Caco-2 (cell line): ENCODE measurements at regions not wholly inside any gene's neighbourhood (a gene's known extent, or its start where the extent isn't known, plus 50 kb on each side); places are given as distances from the start of the nearest gene placed in this dataset.

ENCODE experiments used
- BruUV-seq: library from RNA; stranded (reverse); fragments of 400-500 nt; replicated peaks from 2 replicates; lab custom pipeline; 2021; lab: Mats Ljungman, UMichigan
- CTCF ChIA-PET: fragments of 300-600 bp; sonication (Branson Sonifier 250); formaldehyde crosslinking; loops from one replicate; lab custom pipeline; 2022; ENCODE audit warnings: antibody characterized with exemption; lab: Charles Lee
- POLR2A ChIA-PET: fragments of 300-600 bp; sonication (Branson Sonifier 250); formaldehyde crosslinking; loops from one replicate; lab custom pipeline; 2022; ENCODE audit warnings: antibody characterized with exemption; lab: Charles Lee
- DNase-seq, 2 experiments: peaks; one replicate each; pipeline versions ENCODE4 v3.0.0 to v3.0.0-alpha.2; 2020 to 2022
- H3K27me3 ChIP-seq: replicated peaks from 2 replicates; pipeline ENCODE4 v1.6.0; 2011; ENCODE audit warnings: low read length; ENCODE audit not compliant: control insufficient read depth, insufficient read depth
- H3K36me3 ChIP-seq: 2 replicates; pipeline ENCODE4 v1.5.1; 2011; ENCODE audit warnings: low read length; ENCODE audit not compliant: control insufficient read depth, insufficient read depth
- H3K4me1 ChIP-seq: fragments of 250-450 bp; sonication (Bioruptor Pico); 2 replicates; pipeline ENCODE4 v1.5.1; 2020; ENCODE audit warnings: mild to moderate bottlenecking
- H3K4me3 ChIP-seq: 2 replicates; pipeline ENCODE4 v1.5.1; 2011; ENCODE audit warnings: low read depth, mild to moderate bottlenecking, control low read depth, low read length
- H3K9me3 ChIP-seq: fragments of 250-450 bp; sonication (Bioruptor Pico); 2 replicates; pipeline ENCODE4 v1.5.1; 2020; ENCODE audit warnings: mild to moderate bottlenecking, moderate library complexity
- H3K27ac Mint-ChIP-seq: one replicate; pipeline ENCODE4 v1.8.0; 2022; ENCODE audit warnings: mixed read lengths; ENCODE audit not compliant: unreplicated experiment
- H3K27me3 Mint-ChIP-seq: one replicate; pipeline ENCODE4 v1.8.0; 2022; ENCODE audit warnings: mixed read lengths; ENCODE audit not compliant: insufficient read depth, unreplicated experiment
- H3K36me3 Mint-ChIP-seq: one replicate; pipeline ENCODE4 v1.8.0; 2022; ENCODE audit warnings: mild to moderate bottlenecking, mixed read lengths; ENCODE audit not compliant: insufficient read depth, unreplicated experiment
- H3K4me1 Mint-ChIP-seq: one replicate; pipeline ENCODE4 v1.8.0; 2022; ENCODE audit warnings: low read depth, mixed read lengths; ENCODE audit not compliant: unreplicated experiment
- H3K4me3 Mint-ChIP-seq: one replicate; pipeline ENCODE4 v1.8.0; 2022; ENCODE audit warnings: mild to moderate bottlenecking, moderate library complexity, mixed read lengths; ENCODE audit not compliant: unreplicated experiment
- H3K9me3 Mint-ChIP-seq: one replicate; pipeline ENCODE4 v1.8.0; 2022; ENCODE audit warnings: mixed read lengths; ENCODE audit not compliant: unreplicated experiment
- CTCF ChIP-seq, 2 experiments: fragments of 200-600 bp in 1 of 2; IDR thresholded peaks; 1 replicate in 1 of 2; 2 replicates in 1 of 2; pipeline versions ENCODE4 v1.5.1 to v1.8.0; 2011 to 2022; ENCODE audit warnings: antibody characterized with exemption in 1 of 2, control low read depth in 1 of 2, inconsistent platforms in 1 of 2, low read depth in 1 of 2, low read length in 1 of 2, mild to moderate bottlenecking in 1 of 2, moderate library complexity in 1 of 2; ENCODE audit not compliant: insufficient read depth in 1 of 2, severe bottlenecking in 1 of 2, unreplicated experiment in 1 of 2
- intact Hi-C: fragments of 100-400 bp; cut with micrococcal nuclease; formaldehyde crosslinking; loops from one replicate; pipeline ENCODE4 v1.10.0; 2022; ENCODE audit not compliant: unreplicated experiment

GRCh38 chr16:13540771-13541170, 379.2 kb upstream of the ERCC4 start:
- CTCF ChIA-PET: no interaction called here
- peaks cover 3% of the 10 kb centered on the region for H3K27me3 Mint-ChIP-seq

GRCh38 chr16:13542284-13542683, 377.7 kb upstream of the ERCC4 start:
- no peak for TF ChIP-seq CTCF (IDR thresholded peaks at IDR 0.05; ENCODE audit: insufficient read depth in 1 of 2, low read depth in 1 of 2, low read length in 1 of 2, severe bottlenecking in 1 of 2, unreplicated experiment in 1 of 2)
- no peak overlapping the region for H3K4me3 Mint-ChIP-seq
- POLR2A ChIA-PET: no interaction called here
- intact Hi-C loops: no loop called here
- BruUV-seq: no TSS peak
- no peak overlapping the region for H3K27ac Mint-ChIP-seq
- H3K36me3 ChIP-seq: no peaks in the 10 kb centered on the region
- no peaks in the 10 kb centered on the region for H3K36me3 Mint-ChIP-seq
- DNase-seq: no peak
- H3K27me3 Mint-ChIP-seq: peaks cover 3% of the 10 kb centered on the region
- no peaks in the 10 kb centered on the region for H3K9me3 Mint-ChIP-seq
- no peak overlapping the region for H3K4me3 ChIP-seq
- CTCF ChIA-PET: no interaction called here
- no peaks in the 10 kb centered on the region for H3K4me1 Mint-ChIP-seq
- H3K9me3 ChIP-seq: no peaks in the 10 kb centered on the region
- H3K4me1 ChIP-seq: no peaks in the 10 kb centered on the region
- H3K27me3 ChIP-seq: no peaks in the 10 kb centered on the region

More at GRCh38 chr16:13540771-13541170, 379.2 kb upstream of the ERCC4 start:
- Histone ChIP-seq H3K9me3 (no peaks in the 10 kb centered on the region), H3K36me3 (no peaks in the 10 kb centered on the region), H3K4me3 (no peak overlapping the region), H3K4me1 (no peaks in the 10 kb centered on the region), H3K27me3 (no peaks in the 10 kb centered on the region)
- no peak for DNase-seq
- Mint-ChIP-seq H3K4me1 (no peaks in the 10 kb centered on the region), H3K36me3 (no peaks in the 10 kb centered on the region), H3K27ac (no peak overlapping the region), H3K9me3 (peaks cover 5% of the 10 kb centered on the region), H3K4me3 (no peak overlapping the region)
- TF ChIP-seq CTCF (IDR thresholded peaks at IDR 0.05; ENCODE audit: insufficient read depth in 1 of 2, low read depth in 1 of 2, low read length in 1 of 2, severe bottlenecking in 1 of 2, unreplicated experiment in 1 of 2): no peak
- BruUV-seq: no TSS peak
- POLR2A ChIA-PET: no interaction called here
- intact Hi-C loops: no loop called here

- TF ChIP-seq CTCF (IDR thresholded peaks at IDR 0.05; ENCODE audit: insufficient read depth in 1 of 2, low read depth in 1 of 2, low read length in 1 of 2, severe bottlenecking in 1 of 2, unreplicated experiment in 1 of 2): no peak
- ChIA-PET POLR2A (no interaction called here), CTCF (no interaction called here)
- intact Hi-C loops: no loop called here
- no peaks in the 10 kb centered on the region for H3K36me3 Mint-ChIP-seq
- Histone ChIP-seq H3K9me3 (no peaks in the 10 kb centered on the region), H3K4me1 (no peaks in the 10 kb centered on the region), H3K4me3 (no peak overlapping the region), H3K36me3 (no peaks in the 10 kb centered on the region), H3K27me3 (no peaks in the 10 kb centered on the region)
- no peaks in the 10 kb centered on the region for H3K9me3 Mint-ChIP-seq
- H3K4me3 Mint-ChIP-seq: no peak overlapping the region
- peaks cover 3% of the 10 kb centered on the region for H3K27me3 Mint-ChIP-seq
- no peaks in the 10 kb centered on the region for H3K4me1 Mint-ChIP-seq
- DNase-seq: no peak
- no peak overlapping the region for H3K27ac Mint-ChIP-seq
- BruUV-seq: no TSS peak
Measured at GRCh38 chr16:13543850-13544249, 376.1 kb upstream of the ERCC4 start.
